Sigmoid colon (tissue), 6 donors: ENCODE measurements at regions not wholly inside any gene's neighbourhood (a gene's known extent, or its start where the extent isn't known, plus 50 kb on each side); places are given as distances from the start of the nearest gene placed in this dataset.

Experiments used
- DNase-seq: peaks from one replicate; pipeline ENCODE4 v3.0.0-alpha.2; 2019
- H3K27ac ChIP-seq, 4 donors: fragments of 200-600 bp; sonication (generic); one replicate each; pipeline ENCODE4 v1.5.1; 2016 to 2019; ENCODE audit warnings: mild to moderate bottlenecking in 1 of 4
- H3K27me3 ChIP-seq, 3 donors: fragments of 200-600 bp; sonication (generic); one replicate each; pipeline ENCODE4 v1.5.1; 2019; ENCODE audit warnings: mild to moderate bottlenecking in 1 of 3
- H3K36me3 ChIP-seq, 4 donors: fragments of 200-600 bp; sonication (generic); one replicate each; pipeline ENCODE4 v1.5.1; 2016 to 2019
- H3K4me1 ChIP-seq, 4 donors: fragments of 200-600 bp; sonication (generic); one replicate each; pipeline ENCODE4 v1.5.1; 2017 to 2019
- H3K4me3 ChIP-seq, 4 donors: fragments of 200-600 bp; sonication (generic); one replicate each; pipeline ENCODE4 v1.5.1; 2017 to 2019; ENCODE audit warnings: mild to moderate bottlenecking in 2 of 4, moderate library complexity in 1 of 4
- H3K9me3 ChIP-seq, 4 donors: fragments of 200-600 bp in 3 of 4; sonication (generic) in 3 of 4; one replicate each; pipeline versions ENCODE4 v1.5.1 to v1.6.1; 2013 to 2019
- CTCF ChIP-seq, 4 experiments: fragments of 450-650 bp in 3 of 4; fragments of 200-600 bp in 1 of 4; IDR thresholded peaks; one replicate each; pipeline ENCODE4 v1.5.1; 2016 to 2019; ENCODE audit warnings: antibody characterized with exemption in 4 of 4, mild to moderate bottlenecking in 3 of 4, moderate library complexity in 2 of 4
- EP300 ChIP-seq, 4 donors: sonication (generic); formaldehyde crosslinking; IDR thresholded peaks; one replicate each; pipeline ENCODE4 v1.6.1; 2017; ENCODE audit warnings: antibody characterized with exemption in 4 of 4
- POLR2A ChIP-seq, 2 donors: fragments of 450-650 bp; IDR thresholded peaks; one replicate each; pipeline ENCODE4 v1.6.1; 2016; ENCODE audit warnings: antibody characterized with exemption in 2 of 2, mild to moderate bottlenecking in 2 of 2, moderate library complexity in 2 of 2
- POLR2AphosphoS5 ChIP-seq, 4 donors: sonication (generic); formaldehyde crosslinking; IDR thresholded peaks; one replicate each; pipeline ENCODE4 v1.6.1; 2017; ENCODE audit warnings: antibody characterized with exemption in 4 of 4
- WGBS, 2 donors: extraction: QIAGEN DNeasy Blood & Tissue Kit; methylation state at CpG; one replicate each; pipeline ENCODE4 v1.1.7; 2013; 5-methylcytosine and 5-hydroxymethylcytosine counted together
- intact Hi-C: fragments of 100-400 bp; cut with DNase I; formaldehyde crosslinking; loops from one replicate; pipeline ENCODE4 v1.15.1; 2023
- donor health status: healthy with polysubstance abuse.
- donor health status: healthy.

- peaks cover 0 to 41% (median 10%) of the 10 kb centered on the region in 4 donors for H3K4me1 ChIP-seq
- H3K27ac ChIP-seq: peak overlapping the region; percentile 75 to 85 (median 78)
- TF ChIP-seq POLR2A (IDR thresholded peaks at IDR 0.05) (no peak), EP300 (IDR thresholded peaks at IDR 0.05) (no peak), POLR2AphosphoS5 (IDR thresholded peaks at IDR 0.05) (no peak), CTCF (IDR thresholded peaks at IDR 0.05) (no peak)
- 70 to 80% methylated on average over 15 of the region's 15 CpGs for WGBS, 2 donors
- intact Hi-C loops: loop anchor here (5.0 kb wide), 2 partner anchors 425 to 1355 kb away; partner anchors contain the start of gene MID1IP1
- peaks cover 0 to 10% (median 0%) of the 10 kb centered on the region in 3 donors for H3K27me3 ChIP-seq
- peak overlapping the region in 3 of 4 donors; percentile 46 to 53 (median 52) for H3K4me3 ChIP-seq
- DNase-seq: no peak
- no peaks in the 10 kb centered on the region for H3K9me3 ChIP-seq
- H3K36me3 ChIP-seq: no peaks in the 10 kb centered on the region
Observed at GRCh38 chrX:40157228-40158035, 59.7 kb upstream of the BCOR start.

- no peak for TF ChIP-seq POLR2AphosphoS5 (IDR thresholded peaks at IDR 0.05)
- TF ChIP-seq POLR2A (IDR thresholded peaks at IDR 0.05): no peak
- TF ChIP-seq CTCF (IDR thresholded peaks at IDR 0.05): no peak
- no peak for TF ChIP-seq EP300 (IDR thresholded peaks at IDR 0.05)
- Histone ChIP-seq H3K27me3 (peaks cover 0 to 14% (median 0%) of the 10 kb centered on the region in 3 donors), H3K36me3 (no peaks in the 10 kb centered on the region), H3K27ac (peak overlapping the region in 3 of 4 donors; percentile 71 to 82 (median 77)), H3K4me3 (no peak overlapping the region), H3K4me1 (peaks cover 0 to 49% (median 16%) of the 10 kb centered on the region in 4 donors), H3K9me3 (no peaks in the 10 kb centered on the region)
- DNase-seq: no peak
- intact Hi-C loops: loop anchor here (5.0 kb wide), 2 partner anchors 424 to 1354 kb away; partner anchors contain the start of gene MID1IP1
- WGBS, 2 donors: 95 to 96% methylated on average over 41 of the region's 41 CpGs
Observed at GRCh38 chrX:40156470-40157227, 58.9 kb upstream of the BCOR start.

- Histone ChIP-seq H3K27ac (peak overlapping the region; percentile 71 to 82 (median 76)), H3K9me3 (no peaks in the 10 kb centered on the region), H3K27me3 (peaks cover 0 to 14% (median 0%) of the 10 kb centered on the region in 3 donors), H3K4me1 (peaks cover 0 to 51% (median 16%) of the 10 kb centered on the region in 4 donors), H3K4me3 (peak overlapping the region; percentile 19 to 53 (median 48)), H3K36me3 (no peaks in the 10 kb centered on the region)
- intact Hi-C loops: loop anchor here (2.0 to 5.0 kb wide), 3 partner anchors 49 to 1354 kb away; partner anchors contain the start of gene MID1IP1
- 23 to 39% methylated on average over 73 of the region's 73 CpGs for WGBS, 2 donors
- DNase-seq: no peak
- TF ChIP-seq CTCF (IDR thresholded peaks at IDR 0.05): no peak
- no peak for TF ChIP-seq POLR2A (IDR thresholded peaks at IDR 0.05)
- no peak for TF ChIP-seq POLR2AphosphoS5 (IDR thresholded peaks at IDR 0.05)
- TF ChIP-seq EP300 (IDR thresholded peaks at IDR 0.05): no peak
Observed at GRCh38 chrX:40155589-40156469, 58.1 kb upstream of the BCOR start.
